H1 (cell line): ENCODE measurements at regions not wholly inside any gene's neighbourhood (a gene's known extent, or its start where the extent isn't known, plus 50 kb on each side); places are given as distances from the start of the nearest gene placed in this dataset.

Experiments used
- BCL11A ChIP-seq, 2 experiments: IDR thresholded peaks; one replicate each; pipeline ENCODE4 v1.6.1; 2011; ENCODE audit warnings: low read depth in 2 of 2, low read length in 2 of 2, mild to moderate bottlenecking in 2 of 2
- CTBP2 ChIP-seq: IDR thresholded peaks from 2 replicates; pipeline ENCODE4 v1.7.0; 2011; ENCODE audit warnings: borderline replicate concordance, mild to moderate bottlenecking, moderate library complexity, mixed read lengths, low read length; ENCODE audit not compliant: insufficient read depth, insufficient read length
- CTCF ChIP-seq, 3 experiments: IDR thresholded peaks; 1 replicate in 2 of 3; 2 replicates in 1 of 3; pipeline versions ENCODE4 v1.5.1 to v1.6.1; 2011; ENCODE audit warnings: low read length in 3 of 3, mild to moderate bottlenecking in 3 of 3, inconsistent platforms in 2 of 3, low read depth in 1 of 3, moderate library complexity in 1 of 3; ENCODE audit not compliant: insufficient read depth in 1 of 3; ENCODE audit errors: control extremely low read depth in 1 of 3
- EGR1 ChIP-seq: IDR thresholded peaks from 2 replicates; pipeline ENCODE4 v1.6.1; 2011; ENCODE audit warnings: low read depth, low read length, borderline replicate concordance
- EP300 ChIP-seq, 2 experiments: IDR thresholded peaks; 1 replicate in 1 of 2; 2 replicates in 1 of 2; pipeline ENCODE4 v1.6.1; 2011 to 2012; ENCODE audit warnings: low read depth in 2 of 2, low read length in 2 of 2, mild to moderate bottlenecking in 2 of 2, borderline replicate concordance in 1 of 2, inconsistent platforms in 1 of 2, moderate library complexity in 1 of 2
- FOSL1 ChIP-seq: IDR thresholded peaks from 2 replicates; pipeline ENCODE4 v1.6.1; 2011; ENCODE audit warnings: mild to moderate bottlenecking, low read depth, low read length, moderate library complexity; ENCODE audit not compliant: insufficient read depth
- GABPA ChIP-seq: IDR thresholded peaks from 2 replicates; pipeline ENCODE4 v1.6.1; 2011; ENCODE audit warnings: mild to moderate bottlenecking, low read length, moderate library complexity, borderline replicate concordance; ENCODE audit not compliant: insufficient read depth
- JUND ChIP-seq: IDR thresholded peaks from 2 replicates; pipeline ENCODE4 v1.6.1; 2011; ENCODE audit warnings: mild to moderate bottlenecking, improper control_type of control experiment, low read length
- POLR2A ChIP-seq, 2 experiments: IDR thresholded peaks; 1 replicate in 1 of 2; 2 replicates in 1 of 2; pipeline ENCODE4 v1.6.1; 2011; ENCODE audit warnings: low read depth in 2 of 2, low read length in 2 of 2, mild to moderate bottlenecking in 2 of 2; ENCODE audit errors: control extremely low read depth in 1 of 2
- POLR2AphosphoS5 ChIP-seq: IDR thresholded peaks from 2 replicates; pipeline ENCODE4 v1.6.1; 2011; ENCODE audit warnings: low read depth, low read length
- YY1 ChIP-seq: IDR thresholded peaks from 2 replicates; pipeline ENCODE4 v1.6.1; 2011; ENCODE audit warnings: low read depth, mild to moderate bottlenecking, low read length
- TF ChIP-seq, protein P1 (sequence below): IDR thresholded peaks from 2 replicates; pipeline ENCODE4 v1.6.1; 2012; ENCODE audit warnings: low read length, inconsistent platforms

DNA sequence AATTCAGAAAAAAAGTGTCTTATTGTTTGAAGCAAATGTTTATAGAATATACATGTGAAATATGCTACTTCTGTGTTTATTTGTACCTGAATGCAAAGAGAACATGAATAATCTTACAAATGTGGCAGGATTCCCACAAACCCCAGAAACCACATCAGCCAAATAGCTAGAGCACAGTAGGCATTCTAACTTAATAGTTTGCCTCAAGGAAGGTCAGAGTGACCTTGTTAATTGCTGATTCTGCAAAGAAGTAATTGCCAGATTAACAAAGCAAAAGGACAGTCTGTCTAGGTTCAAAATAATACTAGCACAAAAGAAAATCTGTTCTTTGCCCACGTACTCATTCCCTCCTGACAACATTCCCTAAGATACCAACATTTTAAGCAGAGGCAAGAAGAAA, 604.0 kb downstream of the PYDC2 start:
- TF ChIP-seq CTBP2 (no peak), EGR1 (no peak), BCL11A (IDR thresholded peaks at IDR 0.05; ENCODE audit: low read depth in 2 of 2, low read length in 2 of 2) (no peak), GABPA (no peak), CTCF (IDR thresholded peaks at IDR 0.05; ENCODE audit: control extremely low read depth in 1 of 3, insufficient read depth in 1 of 3, low read depth in 1 of 3, low read length in 3 of 3) (no peak), FOSL1 (no peak), POLR2A (IDR thresholded peaks at IDR 0.05; ENCODE audit: control extremely low read depth in 1 of 2, low read depth in 2 of 2, low read length in 2 of 2) (no peak), EP300 (IDR thresholded peaks at IDR 0.05; ENCODE audit: borderline replicate concordance in 1 of 2, low read depth in 2 of 2, low read length in 2 of 2) (no peak), JUND (no peak), YY1 (no peak), POLR2AphosphoS5 (no peak)
- TF ChIP-seq, protein P1, sequence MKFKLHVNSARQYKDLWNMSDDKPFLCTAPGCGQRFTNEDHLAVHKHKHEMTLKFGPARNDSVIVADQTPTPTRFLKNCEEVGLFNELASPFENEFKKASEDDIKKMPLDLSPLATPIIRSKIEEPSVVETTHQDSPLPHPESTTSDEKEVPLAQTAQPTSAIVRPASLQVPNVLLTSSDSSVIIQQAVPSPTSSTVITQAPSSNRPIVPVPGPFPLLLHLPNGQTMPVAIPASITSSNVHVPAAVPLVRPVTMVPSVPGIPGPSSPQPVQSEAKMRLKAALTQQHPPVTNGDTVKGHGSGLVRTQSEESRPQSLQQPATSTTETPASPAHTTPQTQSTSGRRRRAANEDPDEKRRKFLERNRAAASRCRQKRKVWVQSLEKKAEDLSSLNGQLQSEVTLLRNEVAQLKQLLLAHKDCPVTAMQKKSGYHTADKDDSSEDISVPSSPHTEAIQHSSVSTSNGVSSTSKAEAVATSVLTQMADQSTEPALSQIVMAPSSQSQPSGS: no peak
